GM13977 (cell line): ENCODE measurements at regions not wholly inside any gene's neighbourhood (a gene's known extent, or its start where the extent isn't known, plus 50 kb on each side); places are given as distances from the start of the nearest gene placed in this dataset.

Experiments
- DNase-seq: peaks from one replicate; pipeline ENCODE4 v3.0.0; 2012; ENCODE audit warnings: low spot score
- CTCF ChIP-seq: IDR thresholded peaks from 2 replicates; pipeline ENCODE4 v1.5.1; 2012; ENCODE audit warnings: mild to moderate bottlenecking, control low read depth; ENCODE audit not compliant: insufficient read depth; ENCODE audit errors: extremely low read depth, missing control alignments
- in situ Hi-C: fragments of 300-500 bp; cut with MboI; formaldehyde crosslinking; loops from one replicate; pipeline ENCODE4 v1.12.0; 2022; ENCODE audit warnings: low sequenced_read_pairs, low pct_unique_long_range_greater_than_20kb, mixed read lengths, inconsistent platforms; ENCODE audit not compliant: unreplicated experiment

- no peak for DNase-seq
- in situ Hi-C loops = no loop called here
- TF ChIP-seq CTCF = no peak
Observed at GRCh38 chr14:87656315-87656714, 336.7 kb downstream of the GALC start.

- in situ Hi-C loops = no loop called here
- DNase-seq = no peak
- TF ChIP-seq CTCF = no peak
Observed at GRCh38 chr14:87652278-87652677, 340.7 kb downstream of the GALC start.

- no peak for DNase-seq
- in situ Hi-C loops = no loop called here
- TF ChIP-seq CTCF = no peak
Observed at GRCh38 chr14:87644689-87645088, 348.3 kb downstream of the GALC start.

GRCh38 chr14:87643005-87643404 is 350.0 kb downstream of the GALC start:
- DNase-seq = no peak
- no peak for TF ChIP-seq CTCF

GRCh38 chr14:87640553-87640952 is 352.4 kb downstream of the GALC start:
- no peak for TF ChIP-seq CTCF
- in situ Hi-C loops = no loop called here
- no peak for DNase-seq

More at GRCh38 chr14:87643005-87643404, 350.0 kb downstream of the GALC start:
- in situ Hi-C loops = no loop called here

GRCh38 chr14:87638196-87638595 is 354.8 kb downstream of the GALC start:
- DNase-seq = no peak
- TF ChIP-seq CTCF = no peak
- in situ Hi-C loops = no loop called here

GRCh38 chr14:87635442-87635841 is 357.5 kb downstream of the GALC start:
- no peak for DNase-seq
- in situ Hi-C loops = no loop called here
- no peak for TF ChIP-seq CTCF
